Endothelial cell of umbilical vein (primary cell): ENCODE measurements at regions not wholly inside any gene's neighbourhood (a gene's known extent, or its start where the extent isn't known, plus 50 kb on each side); places are given as distances from the start of the nearest gene placed in this dataset.

Experiments
- BruUV-seq: library from RNA; stranded (reverse); fragments of 400-500 nt; replicated peaks from 2 replicates; lab custom pipeline; 2021; lab: Mats Ljungman, UMichigan
- CTCF ChIA-PET: fragments of 300-600, 350-600 bp; sonication (Branson Sonifier 250); formaldehyde crosslinking; loops from one replicate; lab custom pipeline; 2021; ENCODE audit warnings: antibody characterized with exemption, inconsistent platforms; lab: Charles Lee
- POLR2A ChIA-PET: fragments of 300-600, 350-600 bp; sonication (Branson Sonifier 250); formaldehyde crosslinking; loops from one replicate; lab custom pipeline; 2021; ENCODE audit warnings: antibody characterized with exemption, inconsistent platforms; lab: Charles Lee
- DNase-seq: peaks from one replicate; pipeline ENCODE4 v3.0.0-alpha.2; 2011; ENCODE audit warnings: low read depth, low spot score
- FAIRE-seq: peaks from 2 replicates; lab custom pipeline; 2011; peaks lifted over from hg19 to GRCh38; lab: Jason Lieb, UNC
- H2AFZ ChIP-seq: 2 replicates; pipeline ENCODE4 v1.6.0; 2012; ENCODE audit warnings: low read depth, low read length, control low read depth, inconsistent platforms
- H3K27ac ChIP-seq: 2 replicates; pipeline ENCODE4 v1.5.1; 2011; ENCODE audit warnings: low read depth, mild to moderate bottlenecking, control low read depth, low read length, moderate library complexity; ENCODE audit not compliant: insufficient read depth
- H3K27me3 ChIP-seq, 2 experiments: 2 replicates each; pipeline versions ENCODE4 v1.6.0 to v1.6.1; 2011; ENCODE audit warnings: low read length in 2 of 2, mixed read lengths in 1 of 2; ENCODE audit not compliant: control insufficient read depth in 2 of 2, insufficient read depth in 2 of 2
- H3K36me3 ChIP-seq, 2 experiments: 2 replicates in 1 of 2; 3 replicates in 1 of 2; pipeline ENCODE4 v1.5.1; 2011; ENCODE audit warnings: low read length in 2 of 2, mild to moderate bottlenecking in 1 of 2, moderate library complexity in 1 of 2; ENCODE audit not compliant: control insufficient read depth in 2 of 2, insufficient read depth in 2 of 2; ENCODE audit errors: extremely low read depth in 1 of 2
- H3K4me1 ChIP-seq: 3 replicates; pipeline ENCODE4 v1.5.1; 2011; ENCODE audit warnings: mild to moderate bottlenecking, low read length; ENCODE audit not compliant: control insufficient read depth, insufficient read depth; ENCODE audit errors: extremely low read depth
- H3K4me2 ChIP-seq: 2 replicates; pipeline ENCODE4 v1.6.1; 2011; ENCODE audit warnings: low read length, control low read depth, mixed read lengths; ENCODE audit not compliant: insufficient read depth
- H3K4me3 ChIP-seq, 3 experiments: fragments of 200-600 bp in 1 of 3; sonication (generic), shearing (Covaris generic) in 1 of 3; replicated peaks in 1 of 3; 2 replicates each; pipeline ENCODE4 v1.5.1; 2011 to 2016; ENCODE audit warnings: control low read depth in 3 of 3, low read length in 3 of 3, mild to moderate bottlenecking in 2 of 3, inconsistent platforms in 1 of 3, low read depth in 1 of 3, moderate library complexity in 1 of 3; ENCODE audit not compliant: insufficient read depth in 1 of 3
- H3K79me2 ChIP-seq: 2 replicates; pipeline ENCODE4 v1.6.0; 2012; ENCODE audit warnings: low read length, inconsistent platforms; ENCODE audit not compliant: control insufficient read depth, insufficient read depth
- H3K9ac ChIP-seq: replicated peaks from 2 replicates; pipeline ENCODE3; 2011; ENCODE audit warnings: low read length, control low read depth; ENCODE audit not compliant: insufficient read depth; ENCODE audit errors: extremely low read depth
- H3K9me1 ChIP-seq: replicated peaks from 3 replicates; pipeline ENCODE4 v1.6.0; 2011; ENCODE audit warnings: mild to moderate bottlenecking, low read length; ENCODE audit not compliant: control insufficient read depth, insufficient read depth; ENCODE audit errors: extremely low read depth
- H3K9me3 ChIP-seq: replicated peaks from 2 replicates; pipeline ENCODE4 v1.5.1; 2012; ENCODE audit warnings: low read length, inconsistent platforms; ENCODE audit not compliant: control insufficient read depth, insufficient read depth
- H4K20me1 ChIP-seq: replicated peaks from 2 replicates; pipeline ENCODE3; 2011; ENCODE audit warnings: mild to moderate bottlenecking, low read length; ENCODE audit not compliant: control insufficient read depth, insufficient read depth; ENCODE audit errors: extremely low read depth
- FOS ChIP-seq: IDR thresholded peaks from 2 replicates; pipeline ENCODE4 v1.6.1; 2011; ENCODE audit warnings: mild to moderate bottlenecking, low read length, moderate library complexity, borderline replicate concordance; ENCODE audit not compliant: insufficient read depth
- GATA2 ChIP-seq: IDR thresholded peaks from 2 replicates; pipeline ENCODE4 v1.7.0; 2011; ENCODE audit warnings: low read depth, mild to moderate bottlenecking, moderate library complexity, mixed read lengths, low read length; ENCODE audit not compliant: insufficient read length, insufficient read depth
- JUN ChIP-seq: IDR thresholded peaks from 2 replicates; pipeline ENCODE4 v1.6.1; 2011; ENCODE audit warnings: borderline replicate concordance, low read depth; ENCODE audit not compliant: insufficient read length, insufficient read depth
- MYC ChIP-seq: IDR thresholded peaks from one replicate; pipeline ENCODE4 v1.6.1; 2011; ENCODE audit warnings: mild to moderate bottlenecking, low read depth, low read length
- POLR2A ChIP-seq: IDR thresholded peaks from 2 replicates; pipeline ENCODE4 v1.6.1; 2012; ENCODE audit warnings: low read depth, mild to moderate bottlenecking, control low read depth, low read length
- POLR2AphosphoS5 ChIP-seq: IDR thresholded peaks from 2 replicates; pipeline ENCODE4 v1.6.1; 2012; ENCODE audit warnings: low read depth, mild to moderate bottlenecking, control low read depth, low read length, moderate library complexity; ENCODE audit not compliant: insufficient read depth
- dilution Hi-C: fragments of 300-500 bp; cut with MboI; formaldehyde crosslinking; loops from one replicate; pipeline ENCODE4 v1.15.0; 2019; ENCODE audit warnings: low sequenced_read_pairs; ENCODE audit not compliant: extremely low pct_ligation_motif_present
- intact Hi-C: fragments of 100-400 bp; cut with micrococcal nuclease; formaldehyde crosslinking; loops from one replicate; pipeline ENCODE4 v1.10.0; 2022
- TF ChIP-seq, protein P1 (sequence below): IDR thresholded peaks from 2 replicates; pipeline ENCODE4 v1.6.1; 2011; ENCODE audit not compliant: insufficient read depth, insufficient read length

DNA sequence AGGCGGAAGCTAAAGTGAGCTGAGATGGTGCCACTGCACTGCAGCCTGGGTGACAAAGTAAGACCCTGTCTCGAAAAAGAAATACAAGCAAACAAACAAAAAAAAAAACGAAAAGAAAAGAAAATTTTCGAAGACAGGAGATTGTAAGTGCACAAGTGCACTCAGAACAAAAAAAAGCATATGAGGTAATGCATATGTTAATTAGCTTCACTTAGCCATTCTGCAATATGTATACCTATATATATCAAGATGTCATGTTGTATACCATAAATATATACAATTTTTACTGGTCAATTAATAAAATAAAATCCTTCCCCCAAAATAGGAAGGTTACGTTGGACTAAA is 127.5 kb downstream of the RIN2 start:
- intact Hi-C loops = loop anchor here (2.0 kb wide), 1 partner anchor 27 kb away; no protein-coding TSS in a partner anchor
- peak overlapping the region; percentile 90 for H3K4me2 ChIP-seq
- H2AFZ ChIP-seq = no peak overlapping the region
- no peaks in the 10 kb centered on the region for H3K36me3 ChIP-seq
- peaks cover 44% of the 10 kb centered on the region for H3K4me1 ChIP-seq
- POLR2A ChIA-PET = interaction anchor here (0.9 to 1.9 kb wide), 2 partner anchors 68 to 70 kb away, joined by 3 to 13 read pairs; no protein-coding TSS in a partner anchor
- no peak for TF ChIP-seq POLR2A
- no peak for TF ChIP-seq JUN
- no peak for TF ChIP-seq FOS
- no peak for TF ChIP-seq GATA2
- TF ChIP-seq MYC = no peak
- TF ChIP-seq POLR2AphosphoS5 = no peak
- TF ChIP-seq, protein P1, sequence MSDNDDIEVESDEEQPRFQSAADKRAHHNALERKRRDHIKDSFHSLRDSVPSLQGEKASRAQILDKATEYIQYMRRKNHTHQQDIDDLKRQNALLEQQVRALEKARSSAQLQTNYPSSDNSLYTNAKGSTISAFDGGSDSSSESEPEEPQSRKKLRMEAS = no peak
- H3K79me2 ChIP-seq = peaks cover 39% of the 10 kb centered on the region
- no peaks in the 10 kb centered on the region for H3K9me3 ChIP-seq
- CTCF ChIA-PET = interaction anchor here (0.7 to 8.4 kb wide), 9 partner anchors 47 to 202 kb away, joined by 3 to 98 read pairs (median 7); no protein-coding TSS in a partner anchor
- peak overlapping the region; percentile 100 for H3K9ac ChIP-seq
- no peaks in the 10 kb centered on the region for H3K27me3 ChIP-seq
- peak; percentile 43 for DNase-seq
- BruUV-seq = no TSS peak
- H3K9me1 ChIP-seq = no peaks in the 10 kb centered on the region
- H3K27ac ChIP-seq = peak overlapping the region; percentile 91
- dilution Hi-C loops = loop anchor here (5.0 kb wide), 1 partner anchor 68 kb away; no protein-coding TSS in a partner anchor
- FAIRE-seq = no peak
- H4K20me1 ChIP-seq = no peaks in the 10 kb centered on the region
- peak overlapping the region in 2 of 3 experiments; percentile 9 to 69 for H3K4me3 ChIP-seq
